HG02938 (cell line): ENCODE measurements at regions not wholly inside any gene's neighbourhood (a gene's known extent, or its start where the extent isn't known, plus 50 kb on each side); places are given as distances from the start of the nearest gene placed in this dataset.
"Not testable (repeated sequence)": the region's sequence is repeated elsewhere in the genome, so short reads cannot be mapped to it uniquely, and the experiment has no call there.

ENCODE experiments used
- ATAC-seq: cut with Tn5 transposase; IDR thresholded peaks from one replicate; pipeline ENCODE4 v1.9.1; 2021; ENCODE audit warnings: mild to moderate bottlenecking, moderate library complexity; ENCODE audit not compliant: unreplicated experiment

- ATAC-seq = no peak
Observed at GRCh38 chr1:79177844-79178243, 171.3 kb upstream of the ADGRL4 start.

DNA sequence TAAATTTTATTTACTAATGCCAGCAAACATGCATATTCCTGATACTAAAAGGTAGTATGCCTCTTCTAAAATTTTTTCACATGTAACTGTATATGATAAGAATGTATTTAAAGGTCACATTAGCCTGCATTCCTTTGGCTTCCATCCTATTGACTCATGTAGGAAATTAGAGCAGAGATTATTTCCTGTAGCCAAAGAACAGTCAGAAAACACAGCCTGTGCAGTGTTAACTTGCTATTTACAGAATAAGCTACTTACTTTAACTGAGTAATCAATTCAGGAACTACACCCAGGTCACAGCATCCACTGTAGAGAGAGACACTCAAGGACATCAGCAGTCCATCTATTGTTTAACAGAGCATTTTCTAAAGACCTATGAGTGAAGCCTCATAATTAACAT is 154.5 kb upstream of the ADGRL4 start:
- no peak for ATAC-seq

GRCh38 chr1:79155991-79156390 is 149.5 kb upstream of the ADGRL4 start:
- no peak for ATAC-seq

DNA sequence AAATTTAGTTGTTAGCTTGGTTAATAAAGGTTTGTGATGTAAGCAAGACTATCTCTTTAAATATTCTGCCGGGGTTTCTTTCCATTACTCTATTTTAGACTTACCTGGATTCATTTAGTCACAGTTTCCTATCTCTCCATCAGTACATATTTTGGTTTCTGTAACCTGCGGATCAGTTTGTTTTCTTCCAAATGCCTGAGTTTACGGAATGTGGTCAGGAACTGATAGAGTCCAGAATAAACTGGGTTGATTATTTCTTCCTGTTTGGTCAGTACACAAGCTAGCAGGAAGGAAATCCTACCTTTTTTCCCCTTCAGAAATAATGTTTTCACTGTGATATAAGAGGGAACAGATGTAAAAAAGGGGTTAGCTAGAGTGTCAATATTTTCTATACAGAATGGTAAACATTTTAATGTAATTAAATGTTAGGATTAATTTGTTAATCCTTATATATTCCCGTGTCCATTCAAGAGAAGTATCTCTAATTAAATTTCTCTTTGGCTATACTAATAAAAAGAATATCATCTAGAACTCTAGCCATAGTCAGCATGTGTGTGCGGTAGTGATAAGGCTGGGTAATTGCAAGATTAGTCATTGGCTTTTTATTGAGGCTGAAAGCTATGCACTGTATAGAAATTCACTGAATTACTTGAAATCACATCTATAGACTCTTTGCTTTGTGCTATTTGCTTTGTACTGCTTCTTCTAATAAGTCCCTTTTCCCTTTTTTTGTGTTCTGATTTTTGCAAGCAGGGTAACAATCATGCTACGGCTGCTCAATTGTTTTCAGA is 144.7 kb upstream of the ADGRL4 start:
- no peak for ATAC-seq

DNA sequence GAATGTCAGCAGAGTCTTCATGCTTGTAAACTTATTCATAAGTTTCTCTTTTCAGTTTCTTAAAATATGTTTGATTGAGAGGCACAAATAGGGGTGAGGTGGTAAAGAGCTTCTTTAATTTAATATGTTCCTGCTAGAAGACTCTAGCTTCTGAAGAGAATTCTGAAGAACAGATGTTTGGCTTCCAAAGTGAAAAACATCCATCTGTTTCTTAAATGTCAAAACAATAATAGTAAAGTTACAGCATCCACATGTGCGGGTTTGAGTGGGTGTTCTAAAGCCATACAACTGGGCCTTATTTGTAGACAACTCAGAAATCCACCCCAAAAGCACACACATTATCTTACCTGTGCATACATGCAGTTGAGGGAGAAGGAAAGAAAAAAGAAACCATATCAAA is 144.0 kb upstream of the ADGRL4 start:
- ATAC-seq = no peak

GRCh38 chr1:79138227-79138626 is 131.7 kb upstream of the ADGRL4 start:
- ATAC-seq = not testable (repeated sequence)

DNA sequence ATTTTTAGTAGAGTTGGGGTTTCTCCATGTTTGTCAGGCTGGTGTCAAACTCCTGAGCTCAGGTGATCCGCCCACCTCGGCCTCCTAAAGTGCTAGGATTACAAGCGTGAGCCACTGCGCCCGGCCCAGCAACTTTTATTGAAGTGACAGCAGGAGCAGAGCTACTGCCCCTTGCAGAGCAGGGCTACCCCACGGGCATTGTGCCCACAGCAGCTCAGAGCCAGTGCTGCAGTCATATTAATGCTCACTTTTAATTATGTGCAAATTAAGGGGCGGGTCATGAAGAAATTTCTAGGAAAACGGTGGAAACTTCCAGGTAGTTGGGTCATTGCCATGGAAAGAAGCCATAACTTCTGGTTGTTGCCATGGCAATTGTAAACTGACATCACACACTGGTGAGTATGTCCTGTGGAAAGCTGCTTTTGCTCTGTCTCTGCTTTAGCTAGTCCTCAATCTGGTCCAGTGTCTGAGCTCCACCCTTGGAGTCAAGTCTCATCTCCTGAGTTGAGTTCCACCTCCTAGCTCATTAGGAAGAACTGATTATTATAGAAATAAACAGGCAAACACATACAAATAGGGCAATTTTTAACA is 127.3 kb upstream of the ADGRL4 start:
- ATAC-seq = no peak

- no peak for ATAC-seq
Observed at GRCh38 chr1:79131626-79132025, 125.1 kb upstream of the ADGRL4 start.

GRCh38 chr1:79129914-79130313 is 123.4 kb upstream of the ADGRL4 start:
- no peak for ATAC-seq

DNA sequence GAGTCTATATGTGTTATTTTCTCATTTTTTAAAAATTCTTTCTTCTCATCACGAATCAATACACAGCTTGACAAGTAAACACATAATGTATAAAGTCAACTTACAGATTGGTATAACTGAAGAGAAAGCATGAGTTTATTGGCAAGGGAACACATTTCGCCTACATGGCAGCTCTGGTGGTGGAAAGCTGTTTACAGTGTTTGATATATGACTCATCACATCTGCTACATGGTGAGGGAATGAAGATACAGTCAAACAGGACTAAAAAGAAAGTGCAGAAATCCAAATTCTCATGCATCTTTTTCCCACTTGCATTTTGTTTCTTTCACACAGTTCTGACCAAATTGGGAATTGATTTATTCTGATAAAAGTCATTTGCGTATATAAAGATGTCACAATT is 122.2 kb upstream of the ADGRL4 start:
- no peak for ATAC-seq

GRCh38 chr1:79124756-79125155 is 118.2 kb upstream of the ADGRL4 start:
- no peak for ATAC-seq

- no peak for ATAC-seq
Observed at GRCh38 chr1:79122521-79122920, 116.0 kb upstream of the ADGRL4 start.

DNA sequence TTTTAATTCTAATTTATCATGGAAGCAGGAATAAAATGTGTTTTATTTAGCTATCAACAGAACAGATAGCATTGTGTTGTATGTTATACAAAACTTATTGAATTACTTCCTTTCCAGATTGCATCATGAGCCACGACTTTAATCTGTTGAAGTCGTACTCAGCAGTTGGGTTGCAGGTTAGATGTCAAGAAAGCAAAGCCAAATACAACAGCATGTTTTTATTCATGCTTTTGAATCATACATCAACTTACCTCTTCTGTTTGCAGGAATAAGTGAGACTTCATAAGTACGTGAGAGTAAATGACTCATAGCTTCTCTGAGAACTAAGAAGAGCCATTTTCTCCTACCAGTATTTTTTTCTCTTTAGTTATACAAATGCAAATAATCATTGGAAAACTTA is 110.8 kb upstream of the ADGRL4 start:
- no peak for ATAC-seq

DNA sequence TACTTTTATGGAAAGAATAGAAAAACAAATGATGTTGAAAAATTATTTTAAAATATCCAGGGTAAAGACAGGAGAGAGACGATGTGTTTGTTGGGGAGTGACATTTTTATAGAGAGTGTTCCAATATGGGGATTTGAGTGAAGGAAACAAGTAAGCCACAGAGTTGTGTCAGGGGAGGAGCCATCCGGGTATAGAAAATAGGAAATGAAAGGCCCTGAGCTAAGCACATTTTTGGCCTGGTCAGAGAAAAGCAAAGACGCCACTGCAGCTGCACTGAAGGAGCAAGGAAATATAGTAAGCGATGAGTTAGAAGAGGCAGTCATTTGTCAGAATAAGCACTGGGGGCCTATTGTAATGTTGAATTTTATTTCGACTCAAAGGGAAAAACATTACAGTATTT is 107.3 kb upstream of the ADGRL4 start:
- ATAC-seq = no peak

DNA sequence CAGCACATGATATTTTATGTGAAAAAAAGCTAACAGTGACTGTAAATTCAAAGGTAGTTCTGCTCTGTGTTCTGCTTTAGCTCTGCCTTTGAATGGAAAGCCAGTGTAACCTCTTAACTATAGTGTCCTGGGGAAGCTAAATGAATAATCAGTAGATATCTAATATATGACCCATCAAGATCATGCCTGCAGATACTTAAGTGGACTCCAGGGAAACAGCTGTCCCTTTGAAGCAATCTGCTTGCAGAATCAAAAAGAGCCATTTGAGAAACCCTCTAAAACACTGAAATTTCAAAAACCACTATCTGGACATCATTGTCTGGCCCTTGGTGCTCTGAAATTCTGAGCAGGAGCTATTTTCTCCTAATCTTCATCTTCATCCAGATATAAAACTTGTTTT is 104.2 kb upstream of the ADGRL4 start:
- no peak for ATAC-seq

DNA sequence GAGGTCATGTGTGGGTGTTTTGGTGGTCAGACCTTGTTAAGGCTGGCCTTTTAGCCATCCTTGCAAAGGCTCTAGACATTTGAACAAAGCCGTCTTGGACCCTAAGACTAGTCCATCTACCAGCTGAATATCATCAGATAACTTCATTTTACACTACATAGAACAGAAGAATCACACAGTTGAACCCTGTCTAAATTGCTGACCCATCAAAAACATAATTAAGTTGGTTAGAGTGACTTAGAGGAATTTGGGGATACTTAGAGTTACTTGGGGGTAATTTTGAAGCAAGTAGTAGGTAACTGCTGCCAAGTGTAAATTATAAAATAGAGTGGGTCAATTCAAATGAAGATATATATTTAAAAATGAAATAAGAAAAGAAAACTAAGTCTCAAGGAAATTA is 102.9 kb upstream of the ADGRL4 start:
- no peak for ATAC-seq

- no peak for ATAC-seq
Observed at GRCh38 chr1:79105500-79105899, 99.0 kb upstream of the ADGRL4 start.

DNA sequence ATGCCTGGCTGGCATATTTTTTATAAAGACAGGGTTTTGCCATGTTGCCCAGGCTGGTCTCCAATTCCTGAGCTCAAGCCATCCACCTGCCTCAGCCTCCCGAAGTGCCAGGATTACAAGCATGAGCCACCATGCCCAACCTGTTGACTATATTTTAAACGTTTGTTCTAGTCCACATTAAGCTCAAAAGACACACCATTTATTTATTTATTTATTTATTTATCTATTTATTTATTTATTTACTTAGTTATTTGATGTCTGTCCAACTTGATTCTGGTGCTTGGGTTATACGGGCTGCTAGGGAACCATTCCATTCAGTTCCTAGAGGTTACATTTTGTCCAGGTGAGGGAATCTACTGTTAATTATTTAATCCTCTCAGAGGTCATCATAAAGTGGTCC is 98.1 kb upstream of the ADGRL4 start:
- ATAC-seq = no peak

DNA sequence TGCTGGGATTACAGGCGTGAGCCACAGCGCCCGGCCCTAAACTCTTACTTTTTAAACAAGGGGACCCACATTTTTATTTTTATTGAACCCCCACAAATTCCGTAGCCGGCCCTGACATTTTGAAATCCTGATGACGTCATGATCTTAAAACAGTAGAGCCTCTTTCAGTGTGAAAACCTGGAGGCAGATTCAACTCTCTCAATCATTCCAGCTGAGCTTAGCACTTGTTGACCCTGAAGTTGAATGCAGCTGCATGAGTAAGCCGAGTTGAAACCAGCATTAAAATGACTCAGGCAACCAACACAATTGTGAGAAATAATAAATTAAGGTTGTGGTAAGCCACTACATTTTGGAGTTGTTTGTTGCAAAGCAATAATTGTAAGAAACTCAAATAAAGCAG is 93.9 kb upstream of the ADGRL4 start:
- no peak for ATAC-seq

DNA sequence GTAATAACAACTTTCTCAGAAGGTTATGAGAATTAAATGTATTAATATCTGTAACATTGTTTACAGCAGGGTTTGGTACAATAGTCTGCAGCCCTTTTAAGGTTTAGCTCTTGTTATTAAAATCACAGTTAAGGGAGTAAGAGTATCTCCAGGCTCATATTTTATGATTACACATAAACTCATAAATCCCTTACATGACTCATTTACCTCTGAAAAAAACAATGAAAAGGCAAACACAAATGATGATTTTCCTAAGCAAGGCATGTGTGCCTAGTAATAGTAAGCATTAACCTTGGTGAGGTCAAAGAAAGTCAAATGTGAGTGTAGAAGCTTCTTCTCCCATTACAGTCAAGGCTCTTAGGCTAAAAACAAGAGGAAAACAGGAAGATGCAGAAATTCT is 84.5 kb upstream of the ADGRL4 start:
- no peak for ATAC-seq

- no peak for ATAC-seq
Observed at GRCh38 chr1:79089946-79090345, 83.4 kb upstream of the ADGRL4 start.

DNA sequence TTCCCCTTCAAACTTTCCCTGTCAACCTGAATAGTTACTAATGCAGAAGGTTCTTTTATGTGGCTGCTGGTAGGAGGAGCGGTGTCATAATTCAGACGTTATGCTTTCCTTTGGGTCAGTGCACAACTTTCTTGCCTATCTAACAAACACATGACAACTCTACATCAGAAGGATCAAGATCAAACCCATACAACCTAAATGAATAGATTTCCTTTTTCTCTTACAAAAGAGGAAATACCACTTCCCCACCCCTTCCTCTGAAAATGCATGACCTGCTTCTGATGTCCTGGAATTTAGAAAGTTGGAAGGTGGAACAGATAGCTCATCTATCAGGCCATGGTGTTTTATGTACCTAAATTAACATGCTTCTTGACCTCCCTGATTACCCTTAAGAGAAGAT is 75.7 kb upstream of the ADGRL4 start:
- ATAC-seq = no peak

GRCh38 chr1:79079770-79080169 is 73.2 kb upstream of the ADGRL4 start:
- no peak for ATAC-seq
